ENCODE measurements at regions not wholly inside any gene's neighbourhood (a gene's known extent, or its start where the extent isn't known, plus 50 kb on each side); places are given as distances from the start of the nearest gene placed in this dataset.

- peaks cover 0 to 7% (median 4%) of the 10 kb centered on the region in 4 donors for H3K9me3 ChIP-seq
- no peaks in the 10 kb centered on the region for H3K36me3 ChIP-seq
- H3K4me3 ChIP-seq: no peak overlapping the region
- no peak overlapping the region for H3K27ac ChIP-seq
- intact Hi-C loops (cut with DNase I; ENCODE audit: low total_unique reads): loop anchor here (10.0 kb wide), 1 partner anchor 137 kb away; no protein-coding TSS in a partner anchor
- DNase-seq: no peak
- TF ChIP-seq POLR2A (IDR thresholded peaks at IDR 0.05) (no peak), EP300 (IDR thresholded peaks at IDR 0.05) (no peak), CTCF (IDR thresholded peaks at IDR 0.05) (no peak), POLR2AphosphoS5 (IDR thresholded peaks at IDR 0.05) (no peak)
- no peaks in the 10 kb centered on the region for H3K27me3 ChIP-seq
- H3K4me1 ChIP-seq: no peaks in the 10 kb centered on the region
These were observed 205.6 kb upstream of the TAPT1 start for GRCh38 chr4:16431866-16432265.

DNA sequence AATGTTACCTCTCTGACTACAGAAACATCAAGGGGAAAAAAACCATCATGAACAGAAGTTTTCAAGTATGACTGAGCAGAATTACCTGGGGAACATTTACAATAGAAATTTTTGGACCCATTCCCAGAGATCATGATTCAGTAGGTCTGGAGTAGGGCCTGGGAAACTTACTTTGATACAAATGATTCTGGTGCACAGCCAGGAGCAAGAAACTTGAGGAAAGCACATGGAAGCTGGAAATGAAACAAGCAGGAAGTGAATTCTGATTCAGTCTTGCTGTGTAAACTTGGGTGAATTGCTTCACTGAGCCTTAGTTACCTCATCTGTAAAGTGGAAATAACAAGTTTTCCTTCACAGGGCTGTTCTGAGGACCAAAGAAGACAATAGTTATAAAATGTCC is 192.5 kb upstream of the TAPT1 start:
- DNase-seq: peak in 1 of 2 donors; percentile 22
- no peaks in the 10 kb centered on the region for H3K36me3 ChIP-seq

GRCh38 chr4:16417198-16417597 is 190.9 kb upstream of the TAPT1 start:
- H3K9me3 ChIP-seq: peaks cover 0 to 6% (median 4%) of the 10 kb centered on the region in 4 donors
- intact Hi-C loops (cut with DNase I; ENCODE audit: low total_unique reads): no loop called here
- no peaks in the 10 kb centered on the region for H3K36me3 ChIP-seq
- WGBS, 5 donors: 48 to 66% (median 58%) methylated on average over 4 of the region's 4 CpGs
- H3K4me3 ChIP-seq: no peak overlapping the region
- TF ChIP-seq POLR2A (IDR thresholded peaks at IDR 0.05) (no peak), POLR2AphosphoS5 (IDR thresholded peaks at IDR 0.05) (no peak), EP300 (IDR thresholded peaks at IDR 0.05) (no peak)
- H3K27ac ChIP-seq: no peak overlapping the region
- H3K4me1 ChIP-seq: no peaks in the 10 kb centered on the region
- no peak for DNase-seq
- H3K27me3 ChIP-seq: no peaks in the 10 kb centered on the region

More for the DNA sequence above, 192.5 kb upstream of the TAPT1 start:
- intact Hi-C loops (cut with DNase I; ENCODE audit: low total_unique reads): no loop called here
- Histone ChIP-seq H3K27ac (no peak overlapping the region), H3K4me1 (no peaks in the 10 kb centered on the region), H3K4me3 (no peak overlapping the region), H3K9me3 (peaks cover 0 to 6% (median 4%) of the 10 kb centered on the region in 4 donors), H3K27me3 (no peaks in the 10 kb centered on the region)
- no peak for TF ChIP-seq POLR2A (IDR thresholded peaks at IDR 0.05)
- peak in 1 of 3 donors; percentile 37 for TF ChIP-seq POLR2AphosphoS5 (IDR thresholded peaks at IDR 0.05)

- intact Hi-C loops (cut with DNase I; ENCODE audit: low total_unique reads): no loop called here
- H3K4me3 ChIP-seq: no peak overlapping the region
- H3K36me3 ChIP-seq: no peaks in the 10 kb centered on the region
- no peak for TF ChIP-seq CTCF (IDR thresholded peaks at IDR 0.05)
- no peak for TF ChIP-seq POLR2A (IDR thresholded peaks at IDR 0.05)
- no peak for TF ChIP-seq POLR2AphosphoS5 (IDR thresholded peaks at IDR 0.05)
- no peak for TF ChIP-seq EP300 (IDR thresholded peaks at IDR 0.05)
- no peak for DNase-seq
- H3K27me3 ChIP-seq: no peaks in the 10 kb centered on the region
- H3K9me3 ChIP-seq: peaks cover 0 to 6% (median 4%) of the 10 kb centered on the region in 4 donors
- H3K4me1 ChIP-seq: no peaks in the 10 kb centered on the region
- H3K27ac ChIP-seq: no peak overlapping the region
These were observed 190.3 kb upstream of the TAPT1 start for GRCh38 chr4:16416601-16417000.

- no peaks in the 10 kb centered on the region for H3K36me3 ChIP-seq
- no peak overlapping the region for H3K4me3 ChIP-seq
- DNase-seq: no peak
- intact Hi-C loops (cut with DNase I; ENCODE audit: low total_unique reads): no loop called here
- no peaks in the 10 kb centered on the region for H3K4me1 ChIP-seq
- peaks cover 0 to 5% (median 4%) of the 10 kb centered on the region in 4 donors for H3K9me3 ChIP-seq
- H3K27ac ChIP-seq: no peak overlapping the region
- TF ChIP-seq EP300 (IDR thresholded peaks at IDR 0.05) (no peak), POLR2A (IDR thresholded peaks at IDR 0.05) (no peak), CTCF (IDR thresholded peaks at IDR 0.05) (no peak), POLR2AphosphoS5 (IDR thresholded peaks at IDR 0.05) (no peak)
- no peaks in the 10 kb centered on the region for H3K27me3 ChIP-seq
These were observed 189.5 kb upstream of the TAPT1 start for GRCh38 chr4:16415751-16416150.
